SKM-1 treated with dmso at 0.1 percent for 144 hours (cell line): ENCODE measurements at regions not wholly inside any gene's neighbourhood (a gene's known extent, or its start where the extent isn't known, plus 50 kb on each side); places are given as distances from the start of the nearest gene placed in this dataset.
"Not testable (repeated sequence)": the region's sequence is repeated elsewhere in the genome, so short reads cannot be mapped to it uniquely, and the experiment has no call there.

ENCODE experiments used
- DNase-seq: peaks from one replicate; lab custom pipeline; 2025; ENCODE audit not compliant: unreplicated experiment; lab: John Stamatoyannopoulos, UW

DNA sequence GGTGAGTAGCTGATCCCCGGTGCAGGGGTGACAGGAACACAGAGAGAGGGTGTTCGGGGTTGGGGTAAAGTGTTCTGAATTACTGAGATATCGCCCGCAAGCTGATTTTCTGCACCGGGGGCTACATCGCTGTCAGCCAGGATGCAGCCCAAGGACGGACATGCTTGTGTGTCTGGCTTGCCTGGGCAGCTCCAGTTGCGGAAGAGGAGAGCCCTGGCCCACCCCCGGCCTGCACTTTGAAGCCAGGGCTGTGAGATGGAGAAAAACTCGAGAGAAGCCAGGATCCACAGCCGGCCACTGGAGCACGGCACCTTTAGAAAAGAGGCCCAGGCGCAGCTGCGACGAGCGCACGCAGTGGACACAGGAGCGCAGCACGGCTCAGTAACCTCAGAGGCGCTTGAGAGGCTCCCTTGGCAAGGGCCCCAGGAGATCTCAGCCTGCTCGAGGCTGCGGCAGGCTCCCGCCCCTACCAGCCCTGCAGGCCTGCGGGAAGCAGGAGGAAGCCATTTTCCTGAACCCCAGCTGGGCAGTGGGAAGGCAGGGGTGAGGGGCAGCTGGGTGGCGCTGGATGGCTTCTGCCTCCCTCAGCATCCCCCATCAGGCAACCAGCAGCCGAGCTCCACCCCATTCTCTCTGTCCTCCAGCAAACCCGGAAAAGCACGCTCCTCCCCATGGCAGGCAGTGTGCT lies 59.2 kb downstream of the C9orf50 start:
- DNase-seq = no peak

GRCh38 chr9:129560881-129561306 lies 60.0 kb downstream of the C9orf50 start:
- DNase-seq = no peak

DNA sequence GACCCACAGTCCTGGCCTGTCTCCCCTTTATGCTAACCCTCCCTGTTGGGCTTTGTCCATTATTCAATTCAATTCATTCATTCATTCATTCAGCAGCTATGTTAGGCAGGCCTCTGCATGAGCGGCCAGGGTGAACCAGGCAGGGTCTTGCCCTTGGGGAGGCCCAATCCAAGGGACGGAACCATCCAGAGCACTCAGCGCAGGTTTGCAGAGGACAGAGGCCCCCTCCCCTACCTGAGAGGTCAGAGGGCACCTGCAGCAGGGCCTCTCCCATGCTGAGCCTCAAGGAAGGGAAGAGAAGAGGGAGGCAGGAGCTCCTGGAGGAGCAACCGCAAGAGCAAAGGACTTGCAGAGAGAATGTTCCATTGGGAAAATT lies 61.4 kb downstream of the C9orf50 start:
- DNase-seq = no peak

- DNase-seq = no peak
Observed at GRCh38 chr9:129558551-129559505, 62.1 kb downstream of the C9orf50 start.

GRCh38 chr9:129558063-129558550 lies 62.8 kb downstream of the C9orf50 start:
- DNase-seq = no peak

DNA sequence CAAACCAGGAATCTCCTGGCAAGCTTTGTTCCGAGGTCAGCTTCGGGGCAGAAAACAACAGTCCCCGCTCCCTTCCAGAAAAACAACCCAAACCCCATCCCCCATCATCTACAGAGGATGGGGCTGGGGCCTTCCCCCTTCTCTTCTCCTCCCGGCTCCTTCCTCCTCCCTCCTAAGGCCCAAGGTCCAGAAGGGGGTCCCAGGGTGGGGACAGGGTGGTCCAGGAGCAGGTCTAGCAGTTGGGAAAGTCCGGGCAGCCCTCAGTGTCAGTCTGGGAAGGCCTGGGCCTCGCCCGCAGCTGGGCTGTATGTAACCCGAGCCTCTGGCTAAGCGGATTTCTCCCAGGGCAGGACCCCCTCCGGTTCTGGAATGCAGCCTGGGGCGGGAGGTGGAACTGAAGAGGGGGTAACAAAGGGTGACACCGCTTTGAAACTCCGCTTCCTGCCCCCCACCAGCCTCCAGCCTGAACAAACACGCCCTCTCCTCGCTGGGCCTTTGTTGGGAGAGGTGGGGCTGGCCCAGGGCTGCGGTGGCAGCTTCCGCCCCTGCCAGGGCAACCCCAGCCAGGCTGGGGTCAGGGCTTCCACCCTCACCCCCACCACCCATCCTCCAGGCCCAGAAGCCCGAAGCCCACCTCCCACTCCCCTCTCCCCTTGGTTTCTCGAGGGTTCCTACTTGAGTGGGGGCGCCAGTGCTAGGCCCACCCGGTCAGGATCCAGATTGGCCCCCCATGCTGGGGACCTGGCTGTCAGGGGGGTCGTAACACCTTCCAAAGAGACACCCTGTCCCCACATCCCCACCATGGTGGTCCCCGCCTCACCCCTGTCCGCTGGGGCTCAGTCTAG lies 63.5 kb downstream of the C9orf50 start:
- DNase-seq = no peak

DNA sequence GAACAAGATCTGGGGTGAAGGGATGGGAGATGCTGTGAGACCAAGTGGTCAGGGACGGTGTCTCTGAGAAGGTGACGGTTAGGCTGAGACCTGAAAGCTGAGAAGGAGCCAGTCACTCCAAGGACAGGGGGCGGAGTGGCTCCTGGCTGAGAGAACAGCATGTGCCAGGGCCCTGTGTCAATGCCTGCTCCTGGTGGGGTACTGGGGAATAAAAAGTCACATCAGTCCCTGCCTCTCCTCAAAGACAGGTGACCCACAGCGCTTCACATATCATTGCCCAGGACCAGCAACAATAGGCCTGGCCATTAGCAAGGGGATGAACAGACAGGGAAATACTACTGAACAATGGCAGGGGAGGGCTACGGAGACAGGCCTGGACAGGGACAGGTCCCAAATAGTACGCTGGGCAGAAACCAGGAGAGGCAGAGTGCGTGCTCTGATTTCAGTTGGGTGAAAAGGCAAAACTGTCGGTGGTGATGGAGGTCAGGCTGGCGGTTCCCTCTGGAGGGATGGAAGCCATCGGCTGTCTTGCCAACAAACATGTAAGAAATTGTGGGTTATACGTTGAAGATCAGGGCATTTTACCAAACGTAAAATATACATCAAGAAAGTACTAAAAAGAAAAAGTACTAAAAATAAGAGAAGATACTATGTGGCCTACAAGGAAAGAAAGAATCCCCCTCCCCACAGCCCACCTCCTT lies 64.3 kb downstream of the C9orf50 start:
- no peak for DNase-seq

DNA sequence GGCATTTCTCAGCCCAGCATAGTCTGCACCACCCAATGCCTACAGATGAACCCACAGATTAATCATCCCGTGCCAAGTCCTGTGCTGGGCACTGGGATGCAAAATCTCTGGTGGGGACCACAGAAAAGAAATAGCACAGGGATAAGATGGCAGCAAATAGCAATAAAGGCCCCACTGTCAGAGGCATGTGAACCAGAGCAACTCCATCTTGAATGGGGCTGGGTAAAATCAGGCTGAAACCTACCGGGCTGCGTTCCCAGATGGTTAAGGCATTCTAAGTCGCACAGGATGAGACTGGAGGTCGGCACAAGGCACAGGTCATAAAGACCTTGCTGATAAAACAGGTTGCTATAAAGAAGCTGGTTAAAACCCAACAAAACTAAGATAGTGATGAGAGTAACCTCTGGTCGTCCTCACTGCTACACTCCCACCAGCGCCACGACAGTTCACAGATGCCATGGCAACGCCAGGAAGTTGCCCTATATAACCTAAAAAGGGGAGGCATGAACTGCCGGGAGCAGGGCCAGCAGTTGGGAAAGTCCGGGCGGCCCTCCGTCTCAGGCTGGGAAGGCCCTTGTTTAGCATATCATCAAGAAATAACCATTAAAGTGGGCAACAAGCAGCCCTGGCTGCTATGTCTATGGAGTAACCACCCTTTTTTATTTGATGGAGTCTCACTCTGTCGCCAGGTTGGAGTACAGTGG lies 65.2 kb downstream of the C9orf50 start:
- no peak for DNase-seq

GRCh38 chr9:129554649-129555048 lies 66.3 kb downstream of the C9orf50 start:
- DNase-seq = no peak

DNA sequence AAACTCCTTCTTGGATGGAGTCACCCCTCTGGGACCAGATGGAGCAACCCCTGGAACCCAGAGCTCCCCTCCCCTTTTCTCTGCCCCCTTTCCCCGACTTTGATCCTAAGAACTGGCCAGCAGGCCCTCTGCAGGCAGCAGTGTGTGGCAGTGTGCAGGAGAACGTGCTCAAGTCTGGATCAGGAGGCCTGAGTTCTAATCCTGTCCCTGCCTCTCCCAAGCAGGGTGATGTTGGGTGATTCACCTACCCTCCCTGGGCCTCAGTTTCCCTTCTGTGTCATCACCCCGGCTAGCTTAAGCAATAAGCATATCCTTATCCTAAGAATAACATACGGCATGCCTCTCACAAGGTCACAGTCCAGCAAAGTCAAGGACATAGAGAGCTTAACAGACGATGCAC lies 67.6 kb downstream of the C9orf50 start:
- no peak for DNase-seq

GRCh38 chr9:129552064-129552463 lies 68.8 kb downstream of the C9orf50 start:
- no peak for DNase-seq

DNA sequence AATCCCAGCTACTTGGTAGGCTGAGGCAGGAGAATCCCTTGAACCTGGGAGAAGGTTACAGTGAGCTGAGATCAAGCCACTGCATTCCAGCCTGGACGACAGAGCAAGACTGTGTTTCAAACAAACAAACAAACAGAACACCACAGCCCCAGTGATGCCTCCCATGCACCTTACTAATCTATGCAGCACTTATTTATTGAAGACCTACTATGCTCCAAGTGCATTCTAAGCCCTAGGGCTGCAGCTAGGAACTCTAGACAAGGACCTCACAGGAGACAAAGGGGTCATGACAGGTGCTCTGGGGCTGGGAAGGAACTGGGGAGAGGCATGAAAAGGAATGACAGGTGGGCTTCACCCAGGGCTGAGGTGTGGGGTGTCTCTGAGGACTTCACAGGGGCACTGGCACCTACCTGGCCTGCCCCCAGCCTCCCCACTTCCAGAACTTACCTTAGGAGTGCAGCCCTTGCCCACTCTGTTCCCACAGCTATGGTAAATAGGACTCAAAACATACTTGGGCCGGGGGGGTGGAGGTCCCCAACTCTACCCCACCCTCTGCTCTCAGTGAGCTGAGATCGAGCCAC lies 69.4 kb downstream of the C9orf50 start:
- DNase-seq = no peak

DNA sequence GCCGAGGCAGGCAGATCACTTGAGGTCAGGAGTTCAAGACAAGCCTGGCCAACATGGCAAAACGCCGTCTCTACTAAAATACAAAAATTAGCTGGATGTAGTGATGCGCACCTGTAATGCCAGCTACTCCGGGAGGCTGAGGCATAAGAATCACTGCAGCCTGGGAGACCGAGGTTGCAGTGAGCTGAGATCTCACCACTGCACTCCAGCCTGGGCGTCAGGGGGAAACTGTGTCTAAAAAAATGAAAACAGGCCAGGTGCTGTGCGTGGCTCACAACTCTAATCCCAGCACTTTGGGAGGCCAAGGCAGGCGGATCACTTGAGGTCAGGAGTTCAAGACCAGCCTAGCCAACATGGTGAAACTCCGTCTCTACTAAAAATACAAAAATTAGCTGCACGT lies 69.9 kb downstream of the C9orf50 start:
- not testable (repeated sequence) for DNase-seq

DNA sequence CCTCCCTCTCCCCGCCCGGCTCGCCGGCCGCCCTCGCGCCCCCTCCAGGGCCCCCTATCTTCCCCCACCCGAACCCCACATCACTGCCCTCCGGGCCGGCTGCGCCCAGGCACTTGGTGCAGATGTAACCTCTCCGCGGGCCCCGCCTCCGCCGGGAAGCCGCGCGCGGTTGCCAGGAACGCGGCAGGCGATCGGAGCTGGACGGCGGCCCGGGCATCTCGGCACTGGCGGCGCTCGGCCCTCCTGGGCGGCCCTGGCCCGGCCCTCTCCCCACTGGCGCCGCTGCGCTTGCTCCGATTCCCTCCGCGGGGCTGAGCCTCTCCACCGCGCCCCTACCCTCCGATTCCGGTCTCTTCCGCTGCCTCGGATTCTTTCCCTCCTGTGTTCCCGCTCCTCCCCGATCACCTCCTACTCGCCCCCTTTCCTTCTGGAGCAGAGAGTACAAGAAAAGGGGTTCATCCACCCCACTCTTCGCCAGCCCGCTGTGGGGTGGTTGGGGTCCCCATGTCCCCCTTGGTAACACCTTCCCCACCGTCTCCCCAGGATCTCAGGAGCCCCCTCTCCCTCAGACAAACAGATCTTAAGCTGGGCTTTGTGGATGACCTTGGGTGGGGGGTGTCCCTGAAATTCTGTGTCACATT lies 70.6 kb downstream of the C9orf50 start:
- DNase-seq = no peak

DNA sequence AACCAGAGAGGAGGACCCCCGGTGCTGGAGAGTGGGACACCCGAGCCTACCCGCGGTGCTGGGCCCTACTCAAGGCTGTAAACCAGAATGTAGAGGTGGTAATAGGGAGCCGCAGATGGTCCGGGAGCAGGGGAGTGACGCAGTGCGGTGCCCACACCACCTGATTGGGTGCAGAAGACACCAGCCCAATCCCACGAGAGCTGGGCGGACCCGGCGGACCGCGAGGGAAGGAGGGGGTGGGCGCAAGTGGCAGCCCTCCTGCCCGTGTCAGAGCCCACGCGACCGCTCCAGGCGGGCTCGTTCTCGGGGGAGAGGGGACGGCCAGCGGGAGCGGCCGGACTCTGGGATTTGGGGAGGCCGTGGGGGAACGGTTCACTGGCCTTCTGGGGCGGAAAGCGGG lies 71.2 kb downstream of the C9orf50 start:
- no peak for DNase-seq

- no peak for DNase-seq
Observed at GRCh38 chr9:129549139-129549538, 71.8 kb downstream of the C9orf50 start.

DNA sequence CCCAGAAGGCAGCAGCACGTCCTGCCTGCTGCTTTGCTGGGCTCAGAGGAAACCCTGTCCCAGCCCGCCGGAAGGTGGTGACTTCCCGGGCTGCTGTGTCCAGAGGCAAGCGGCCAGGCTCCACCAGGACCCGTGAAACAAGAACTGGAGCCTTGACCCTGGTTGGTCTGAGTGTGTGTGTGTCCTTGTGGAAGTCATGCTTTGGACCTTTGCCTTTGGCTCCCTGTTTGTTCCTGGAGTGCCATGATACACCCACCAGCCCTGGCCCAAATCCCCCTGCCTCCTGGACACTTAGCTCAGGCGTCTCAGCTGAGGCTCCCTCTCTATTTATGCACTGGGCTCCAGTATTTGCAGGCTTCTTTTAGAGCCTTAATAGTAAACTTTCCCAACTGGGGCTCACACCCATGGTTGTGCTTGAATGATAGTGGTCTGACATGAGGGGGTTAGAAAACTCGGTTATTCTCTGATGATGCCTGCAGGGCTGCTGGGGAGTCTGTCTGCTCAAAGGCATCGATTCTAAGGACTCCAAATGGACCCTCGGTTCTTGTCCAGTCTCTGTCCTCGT lies 72.2 kb downstream of the C9orf50 start:
- no peak for DNase-seq

- DNase-seq = no peak
Observed at GRCh38 chr9:129547869-129548570, 72.9 kb downstream of the C9orf50 start.
